ENCODE measurements at regions not wholly inside any gene's neighbourhood (a gene's known extent, or its start where the extent isn't known, plus 50 kb on each side); places are given as distances from the start of the nearest gene placed in this dataset.

DNA sequence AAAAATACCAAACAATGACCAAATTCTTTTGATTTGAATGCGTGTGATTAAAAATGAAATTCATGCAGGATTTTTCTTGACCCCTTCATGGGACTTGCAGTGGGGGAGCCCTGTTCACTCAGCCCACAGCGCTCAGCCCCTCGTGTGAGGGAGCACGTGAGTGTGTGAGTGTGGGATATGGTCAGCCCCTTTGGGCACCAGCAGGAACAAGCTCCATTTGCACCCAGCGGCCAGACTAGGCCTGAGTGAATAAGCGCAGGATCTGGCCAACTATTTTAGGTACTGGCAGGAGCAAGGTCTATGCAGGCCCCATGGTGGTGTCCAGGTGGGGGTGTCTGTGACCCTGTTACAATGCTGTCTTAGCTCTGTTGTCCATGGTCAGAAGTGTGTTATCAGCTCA lies 1631.2 kb downstream of the BRINP3 start:
- DNase-seq: no peak

DNA sequence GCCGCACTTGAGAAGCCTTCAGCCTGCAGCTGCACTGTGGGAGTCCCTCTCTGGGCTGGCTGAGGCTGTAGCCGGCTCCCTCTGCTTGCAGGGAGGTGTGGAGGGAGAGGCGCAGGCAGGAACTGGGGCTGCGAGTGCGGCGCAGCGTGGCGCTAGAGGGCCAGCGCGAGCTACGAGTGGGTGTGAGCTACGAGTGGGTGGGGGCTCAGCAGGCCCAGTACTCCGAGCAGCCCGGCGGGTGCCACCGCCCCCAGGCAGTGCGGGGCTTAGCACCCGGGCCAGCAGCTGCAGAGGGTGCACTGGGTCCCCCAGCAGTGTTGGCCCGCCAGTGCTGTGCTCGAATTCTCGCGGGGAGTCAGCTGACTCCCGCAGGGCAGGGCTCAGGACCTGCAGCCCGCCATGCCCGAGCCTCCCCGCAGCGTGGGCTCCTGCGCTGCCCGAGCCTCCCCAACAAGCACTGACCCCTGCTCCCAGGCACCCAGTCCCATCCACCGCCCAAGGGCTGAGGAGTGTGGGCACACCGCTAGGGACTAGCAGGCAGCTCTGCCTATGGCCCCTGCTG lies 1620.1 kb downstream of the BRINP3 start:
- DNase-seq: no peak

DNA sequence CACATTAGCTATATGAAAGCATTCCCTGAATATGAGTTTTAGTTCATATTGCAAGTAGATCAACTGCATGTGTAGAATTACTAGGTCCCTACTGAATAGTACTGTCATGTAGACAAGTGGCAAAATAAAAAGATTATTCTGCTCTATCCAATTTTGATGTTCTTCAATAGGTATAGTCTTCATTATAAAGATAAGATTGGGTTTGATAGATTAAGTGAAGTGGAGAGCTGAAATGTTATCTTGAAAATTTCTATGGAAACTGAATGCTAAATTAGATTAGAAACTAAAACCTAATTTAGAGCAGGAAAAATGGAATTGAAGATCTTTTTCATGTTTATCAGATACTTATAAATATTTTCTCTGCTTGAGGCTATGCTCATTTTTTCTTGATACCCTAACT lies 1610.0 kb downstream of the BRINP3 start:
- DNase-seq: no peak

DNA sequence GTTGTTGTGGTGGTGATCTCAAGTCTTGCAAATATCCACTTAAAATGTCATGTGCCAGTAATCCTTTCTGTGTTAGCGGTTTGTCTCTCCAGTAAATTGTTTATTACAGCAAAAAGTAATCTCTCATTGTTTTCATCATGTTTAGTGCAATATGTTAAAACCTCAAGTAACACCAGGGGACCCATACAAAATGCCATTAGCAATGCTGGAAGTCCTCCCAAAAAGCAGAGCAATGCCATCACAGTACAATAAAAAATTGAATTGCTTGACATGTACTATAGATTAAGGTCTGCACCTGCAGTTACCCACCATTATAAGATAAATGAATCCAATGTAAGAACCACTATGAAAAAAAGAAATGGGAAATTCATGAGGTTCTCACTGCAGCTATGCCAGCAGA lies 1606.5 kb downstream of the BRINP3 start:
- no peak for DNase-seq

DNA sequence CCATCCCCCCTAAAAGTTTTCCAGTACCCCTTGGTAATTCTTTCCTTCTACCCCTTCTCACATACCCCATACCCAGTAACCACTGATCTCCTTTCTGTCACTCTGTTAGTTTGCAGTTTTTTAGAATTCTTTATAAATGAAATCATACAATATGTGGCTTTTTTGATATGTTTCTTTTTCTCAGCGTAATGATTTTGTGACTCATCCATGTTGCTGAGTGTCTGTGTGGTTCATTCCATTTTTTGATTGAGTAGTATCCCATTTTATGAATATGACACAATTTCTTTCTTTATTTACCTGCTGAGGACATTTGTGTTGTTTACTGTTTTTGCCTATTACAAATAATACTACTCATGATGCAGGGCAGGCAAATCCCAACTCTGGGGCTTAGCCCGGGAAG lies 1605.3 kb downstream of the BRINP3 start:
- no peak for DNase-seq

DNA sequence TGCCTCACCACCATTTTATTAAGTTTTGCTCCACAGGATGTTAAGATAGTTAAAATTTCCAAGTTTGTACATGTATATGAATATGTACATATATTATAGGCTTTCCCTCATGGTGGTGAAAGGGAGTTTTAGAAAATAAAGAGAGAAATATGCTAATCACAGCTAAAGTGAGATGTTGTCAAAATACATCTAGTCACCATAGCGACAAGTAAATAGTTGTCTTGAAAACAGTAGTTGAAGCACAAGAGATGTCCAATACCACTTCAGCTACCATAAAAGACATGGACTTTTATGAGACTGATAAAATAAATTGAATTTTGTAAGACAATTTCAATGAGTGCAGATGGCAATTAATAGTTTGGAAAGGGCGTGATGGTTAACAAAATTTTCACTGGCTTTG lies 1600.0 kb downstream of the BRINP3 start:
- DNase-seq: no peak

DNA sequence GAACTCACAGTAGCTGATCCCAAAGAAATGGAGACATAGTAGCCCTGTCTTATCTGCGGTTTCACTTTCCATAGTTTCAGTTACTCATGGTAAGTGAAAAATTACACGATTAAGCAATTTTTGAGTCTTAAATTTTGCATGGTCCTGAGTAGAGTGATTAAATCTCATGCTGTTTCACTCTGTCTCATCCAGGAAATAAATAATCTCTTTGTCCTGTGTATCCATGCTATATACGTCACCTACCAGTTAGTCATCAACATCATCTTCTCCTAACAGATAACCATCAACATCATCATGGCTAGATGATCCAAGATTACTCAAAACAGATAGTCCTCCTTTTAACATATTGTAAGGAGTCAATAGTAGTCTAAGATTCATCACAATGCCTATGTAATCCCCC lies 1589.3 kb downstream of the BRINP3 start:
- DNase-seq: no peak

DNA sequence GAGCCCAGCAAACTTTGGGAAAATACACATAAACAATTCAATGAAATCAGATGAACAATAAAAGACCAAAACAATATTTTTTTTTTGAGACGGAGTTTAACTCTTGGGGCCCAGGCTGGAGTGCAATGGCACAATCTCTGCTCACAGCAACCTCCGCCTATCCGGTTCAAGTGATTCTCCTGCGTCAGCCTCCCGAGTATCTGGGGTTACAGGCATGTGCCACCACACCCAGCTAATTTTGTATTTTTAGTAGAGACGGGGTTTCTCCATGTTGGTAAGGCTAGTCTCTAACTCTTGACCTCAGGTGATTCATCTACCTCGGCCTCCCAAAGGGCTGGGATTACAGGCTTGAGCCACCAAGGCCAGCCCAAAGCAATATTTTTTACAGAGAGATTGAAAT lies 1588.5 kb downstream of the BRINP3 start:
- DNase-seq: no peak

DNA sequence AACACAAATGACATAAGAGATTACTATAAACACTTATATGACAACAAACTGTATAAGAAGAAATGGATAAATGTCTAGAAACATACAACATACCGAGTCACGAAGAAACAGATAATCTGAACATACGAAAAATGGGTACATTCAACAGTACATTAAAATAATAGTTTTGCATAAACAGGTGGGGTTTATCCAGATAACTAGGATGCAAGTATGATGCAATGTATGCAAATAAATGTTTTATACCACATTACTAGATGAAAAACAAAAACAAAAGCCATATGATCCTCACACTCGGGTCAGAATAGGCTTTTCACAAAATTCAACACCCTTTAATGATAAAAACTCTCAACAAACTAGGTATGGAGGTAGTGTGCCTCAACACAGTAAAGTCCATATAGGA lies 1585.7 kb downstream of the BRINP3 start:
- no peak for DNase-seq

DNA sequence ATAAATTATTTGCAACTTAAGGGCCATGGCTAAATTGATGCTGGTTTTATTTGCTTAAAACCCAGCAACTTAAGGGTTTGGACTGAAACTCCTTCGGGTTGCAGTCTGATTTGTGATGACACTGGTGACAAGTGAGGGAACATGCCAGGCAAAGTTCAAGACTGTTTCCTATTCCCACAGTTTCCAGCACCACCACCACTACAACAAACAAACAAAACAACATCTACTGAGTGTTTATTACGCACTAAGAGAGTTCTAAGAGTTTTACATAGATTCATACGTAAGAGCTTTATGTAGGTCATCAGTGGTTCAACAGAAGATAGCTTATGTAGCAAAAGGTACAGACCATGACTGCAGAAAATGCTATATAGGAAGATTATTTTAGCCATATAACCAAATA lies 1582.1 kb downstream of the BRINP3 start:
- DNase-seq: no peak

DNA sequence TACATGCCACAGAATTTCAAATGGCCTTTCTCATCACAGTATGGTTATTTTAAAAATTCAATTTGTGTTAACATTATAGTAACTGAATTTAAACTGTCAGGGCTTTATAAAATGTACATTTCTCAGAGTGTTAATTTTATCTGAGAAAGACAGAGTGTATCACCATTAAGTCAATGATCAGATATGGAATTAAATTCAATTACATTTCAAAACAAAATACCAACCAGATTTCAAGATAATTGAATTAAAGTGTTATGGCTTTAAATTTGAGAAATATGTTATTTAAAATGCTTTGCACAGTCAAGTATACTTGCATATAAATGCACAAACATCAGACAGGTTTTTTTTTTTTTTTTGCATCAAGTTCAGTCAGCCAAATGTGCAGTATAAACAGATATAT lies 1574.4 kb downstream of the BRINP3 start:
- DNase-seq: no peak

DNA sequence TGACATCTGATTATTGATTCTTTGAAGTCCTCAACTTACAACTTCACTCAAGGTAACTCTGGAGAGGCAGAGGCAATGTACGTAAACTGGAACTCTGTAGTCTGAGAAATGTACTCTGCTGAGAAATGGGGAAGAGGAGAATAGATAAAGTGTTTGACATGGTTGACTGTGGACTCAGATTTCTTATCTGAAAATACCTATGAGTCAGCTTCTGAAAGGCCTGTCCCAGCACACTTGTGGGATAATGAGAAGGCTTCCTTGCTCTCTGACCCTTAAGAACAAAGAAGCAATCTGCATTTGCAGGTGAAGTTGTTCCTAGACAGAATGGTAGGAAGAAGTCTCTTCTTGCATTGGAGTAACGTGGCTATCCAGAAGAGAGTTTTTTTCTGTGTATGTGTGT lies 1573.5 kb downstream of the BRINP3 start:
- no peak for DNase-seq

DNA sequence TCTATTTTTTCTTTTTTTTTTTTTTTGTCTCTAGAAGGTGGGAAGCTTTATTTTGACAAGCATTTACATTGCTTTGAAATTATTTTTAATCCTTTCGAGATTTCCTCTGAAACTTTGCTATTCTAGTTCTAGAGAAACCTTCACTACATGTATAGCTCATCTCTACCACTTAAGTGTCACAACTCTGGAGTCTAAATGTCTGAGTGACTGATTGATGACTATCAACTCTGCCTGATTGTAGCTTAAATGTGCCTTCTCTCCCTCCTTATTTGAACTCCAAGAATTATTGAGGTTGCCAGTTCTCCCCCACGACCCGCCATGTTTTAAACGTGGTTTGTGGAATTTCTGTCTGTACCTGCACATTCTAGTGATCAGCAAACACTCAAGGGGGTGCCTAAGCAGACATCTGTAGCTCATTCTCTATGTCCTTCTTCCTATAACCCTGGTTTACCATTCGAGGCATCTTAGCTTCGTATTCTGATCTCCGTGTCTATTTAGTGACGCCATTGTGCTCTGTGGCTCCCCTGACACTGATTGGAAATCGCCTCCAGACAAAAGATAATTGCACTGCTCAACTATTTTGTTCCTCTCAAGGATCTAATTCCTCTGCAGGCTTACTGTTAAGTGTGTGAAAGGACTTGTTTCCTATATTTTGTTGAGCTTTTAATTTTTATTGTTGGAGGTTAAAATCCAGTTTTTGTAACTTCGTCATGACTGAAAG lies 1570.6 kb downstream of the BRINP3 start:
- DNase-seq: no peak

DNA sequence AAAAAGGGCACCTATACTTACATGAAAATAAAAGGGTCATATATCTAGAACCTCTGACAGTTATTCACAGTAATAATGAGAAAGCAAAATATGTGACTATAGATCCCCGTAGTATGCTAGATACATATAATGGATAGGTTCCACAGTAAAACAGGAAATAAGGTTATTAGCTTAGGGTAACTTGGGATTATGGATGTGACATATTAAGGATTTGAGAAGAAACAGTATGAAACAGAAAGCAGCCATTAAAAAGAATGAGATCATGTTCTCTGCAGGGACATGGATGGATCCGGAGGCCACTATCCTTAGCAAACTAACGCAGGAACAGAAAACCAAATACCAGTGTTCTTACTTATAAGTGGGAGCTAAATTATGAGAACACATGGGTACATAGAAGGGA lies 1547.3 kb downstream of the BRINP3 start:
- no peak for DNase-seq

DNA sequence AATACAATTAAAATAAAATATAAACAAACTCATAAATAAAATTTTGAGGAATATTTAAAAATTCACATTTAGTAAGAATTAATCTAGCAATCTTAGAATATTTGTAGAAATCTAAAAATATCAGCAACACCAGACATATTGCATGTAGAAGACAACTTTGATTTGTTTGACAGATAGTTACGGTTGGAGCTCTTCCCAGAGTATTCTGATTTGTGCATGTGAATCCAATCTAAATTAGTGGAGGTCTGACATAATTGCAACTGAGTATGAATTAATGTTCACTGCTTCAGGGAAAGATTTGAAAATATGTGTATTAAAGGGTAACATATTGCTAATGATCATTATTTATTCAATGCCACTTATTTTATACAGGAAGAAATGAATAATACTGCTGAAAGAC lies 1546.2 kb downstream of the BRINP3 start:
- DNase-seq: no peak

DNA sequence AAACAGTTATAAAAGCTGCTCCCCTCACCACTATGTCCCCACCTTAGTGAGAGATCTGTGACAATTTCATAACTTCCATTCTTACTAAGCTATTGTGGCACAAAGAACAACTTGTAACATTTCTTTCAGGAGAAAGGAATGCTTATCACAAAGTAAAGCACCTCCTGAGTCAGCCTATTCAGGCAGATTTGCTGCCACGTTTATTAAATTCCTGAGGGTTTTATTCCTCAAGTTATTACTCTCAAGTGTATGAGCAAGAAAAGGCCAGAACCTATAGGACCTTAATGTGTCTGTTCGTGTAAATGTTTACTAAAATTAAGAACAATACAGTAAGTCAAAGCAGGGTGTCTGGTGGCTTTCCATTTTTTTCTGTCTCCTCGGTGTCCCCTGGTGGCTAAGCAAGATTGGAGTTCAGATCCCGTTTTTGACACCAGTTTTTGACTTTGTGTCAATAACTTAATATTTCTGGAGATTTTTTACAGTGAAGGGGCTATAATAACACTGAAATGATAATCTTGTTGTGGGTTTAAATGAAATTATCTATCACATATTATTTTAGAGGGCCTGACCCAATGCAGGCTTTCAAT lies 1539.6 kb downstream of the BRINP3 start:
- no peak for DNase-seq

DNA sequence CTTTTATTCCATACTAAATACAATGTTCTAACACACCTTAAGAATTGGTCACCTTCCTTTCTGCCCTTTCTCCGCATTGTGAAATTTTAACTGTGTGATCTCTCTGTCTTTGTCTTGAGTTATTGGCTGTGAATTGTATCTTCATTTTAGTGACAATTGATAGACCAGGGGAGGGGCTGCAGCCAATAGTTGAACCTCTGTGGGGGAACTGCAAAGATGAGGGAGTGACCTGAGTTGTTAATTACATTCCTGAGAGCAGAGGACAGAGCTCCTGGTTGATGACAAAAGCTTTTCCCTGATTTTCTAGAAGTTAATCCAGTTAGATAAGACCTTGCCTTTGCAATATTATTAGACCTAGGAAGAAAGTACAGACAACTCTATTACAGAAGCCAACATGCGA lies 1535.7 kb downstream of the BRINP3 start:
- no peak for DNase-seq

DNA sequence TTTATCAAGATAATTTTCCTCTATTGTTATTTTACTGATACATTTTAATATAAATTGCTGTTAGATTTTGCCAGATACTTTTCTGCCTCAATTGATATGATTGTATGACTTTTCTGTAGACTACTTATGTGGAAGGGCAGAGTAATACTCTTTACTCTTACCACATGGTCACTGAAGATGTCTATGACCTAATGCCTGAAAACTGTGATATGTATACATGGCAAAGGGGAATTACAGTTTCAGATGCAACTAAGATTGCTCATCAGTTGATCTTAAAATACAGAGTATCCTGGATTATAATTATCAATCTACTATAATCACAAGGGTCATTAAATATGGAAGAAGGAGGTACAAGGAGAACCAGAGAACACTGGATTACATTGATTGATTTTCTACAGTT lies 1528.0 kb downstream of the BRINP3 start:
- no peak for DNase-seq

DNA sequence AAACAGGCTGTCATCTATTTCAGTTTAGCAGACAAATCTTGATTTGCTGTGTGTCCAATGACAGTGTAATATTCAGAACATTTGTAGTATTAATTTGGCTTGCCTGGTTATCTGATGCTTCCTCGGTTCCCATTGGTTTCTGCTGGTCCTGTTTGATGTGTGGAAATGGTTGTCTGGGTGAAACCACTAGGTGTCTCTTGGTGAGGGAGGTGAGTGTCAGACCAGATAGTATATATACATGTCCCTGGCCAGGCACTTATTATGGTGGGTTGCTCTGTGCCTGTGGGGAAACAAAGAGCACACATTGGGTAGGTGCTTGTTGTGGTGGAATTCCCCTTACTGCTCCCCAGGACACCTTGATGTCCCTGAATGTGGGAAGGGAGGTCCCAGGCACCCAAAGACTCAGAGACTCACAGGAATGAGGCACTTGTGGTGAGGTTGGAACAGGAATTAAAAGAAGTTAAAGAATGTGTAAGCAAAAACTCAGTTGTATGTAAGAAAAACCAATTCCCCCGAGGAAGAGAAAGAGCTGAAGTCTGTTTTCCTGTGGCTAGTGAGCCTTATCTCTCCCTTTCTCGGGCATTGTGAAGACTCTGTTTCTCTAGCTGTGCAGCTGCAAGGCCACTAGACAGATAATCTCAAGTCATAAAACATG lies 1519.1 kb downstream of the BRINP3 start:
- no peak for DNase-seq

DNA sequence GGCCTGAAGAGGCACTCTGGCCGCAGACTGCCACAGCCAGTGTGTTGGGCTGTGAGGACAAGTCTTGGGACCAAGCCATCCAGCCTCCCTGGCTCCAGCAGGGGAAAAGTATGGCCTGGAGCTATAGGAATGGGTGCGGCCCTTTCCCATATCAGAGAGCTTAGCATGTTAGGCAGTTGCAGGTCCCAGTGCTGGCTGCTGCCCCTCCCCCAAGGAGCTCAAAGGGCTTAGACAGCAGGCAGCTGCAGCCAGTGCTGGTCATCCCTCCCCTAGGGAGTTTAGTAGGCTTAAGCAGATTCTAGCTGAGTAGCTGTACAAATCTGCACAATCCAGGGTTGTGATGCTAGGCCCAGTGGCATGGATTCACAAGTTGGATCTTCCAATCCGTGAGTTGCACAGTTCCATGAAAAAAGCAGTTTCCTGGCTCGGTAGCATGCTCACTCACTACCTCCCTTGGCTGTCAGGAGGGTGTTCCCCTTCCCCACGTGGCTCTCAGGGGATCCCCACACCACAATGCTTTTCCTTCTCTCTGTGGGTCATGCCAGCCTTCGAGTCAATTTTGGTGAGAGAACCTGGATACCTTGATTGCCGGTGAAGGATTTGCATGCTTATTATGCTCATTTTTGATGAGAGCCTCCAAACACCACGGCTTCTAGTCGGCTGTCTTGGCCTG lies 1490.8 kb downstream of the BRINP3 start:
- no peak for DNase-seq

DNA sequence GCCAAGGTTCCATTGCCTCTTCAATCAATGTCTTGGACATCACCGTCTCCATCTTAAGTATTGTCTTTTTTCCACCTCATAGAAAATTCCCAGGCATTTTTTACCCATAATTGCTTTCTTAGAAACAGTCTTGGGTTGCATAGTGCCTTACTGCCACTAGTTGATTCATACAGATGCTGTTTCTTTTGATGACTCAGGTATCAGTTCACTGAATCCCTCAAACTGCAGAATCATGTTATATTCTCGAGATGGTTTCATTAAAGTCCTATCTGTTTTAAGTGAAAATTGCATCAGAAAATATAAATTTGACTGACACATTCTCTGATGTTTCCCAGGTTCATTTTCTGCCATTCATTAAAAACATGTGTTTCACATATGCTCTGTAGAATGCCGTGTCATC lies 1489.1 kb downstream of the BRINP3 start:
- no peak for DNase-seq

DNA sequence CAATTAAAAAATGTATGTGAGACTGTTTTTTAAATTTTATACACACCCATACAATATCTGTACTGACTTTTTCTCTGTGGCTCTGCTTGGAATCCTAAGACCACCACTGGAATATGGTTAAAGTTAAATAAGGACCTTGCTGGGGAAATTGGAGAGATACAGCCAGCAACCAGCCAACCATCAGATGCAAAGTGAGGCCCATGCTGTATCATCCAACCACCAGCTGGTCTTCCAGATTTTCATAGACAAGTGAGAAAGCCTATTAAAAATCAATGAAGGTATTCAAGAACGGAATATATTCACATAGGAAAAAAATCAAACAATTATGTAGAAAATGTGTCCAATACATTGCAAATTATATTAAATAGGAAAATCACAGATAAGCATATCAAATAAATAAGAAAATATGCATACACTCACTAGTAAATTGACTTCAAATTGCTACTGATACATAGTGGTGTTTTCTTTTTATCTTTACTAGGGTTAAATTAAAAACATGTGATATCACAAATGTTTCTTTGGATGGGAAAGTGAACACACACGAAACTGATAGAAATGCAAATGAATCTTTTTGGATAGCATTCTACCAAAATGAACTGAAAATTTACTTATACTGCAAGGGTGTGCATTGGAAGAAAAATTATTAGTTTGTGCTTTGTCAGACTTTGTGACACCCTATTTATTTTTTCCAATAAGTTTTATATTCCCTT lies 1486.3 kb downstream of the BRINP3 start:
- no peak for DNase-seq

All from right lung (tissue), 2 donors.